ENCODE measurements at regions not wholly inside any gene's neighbourhood (a gene's known extent, or its start where the extent isn't known, plus 50 kb on each side); places are given as distances from the start of the nearest gene placed in this dataset.
"Not testable (repeated sequence)": the region's sequence is repeated elsewhere in the genome, so short reads cannot be mapped to it uniquely, and the experiment has no call there.

DNA sequence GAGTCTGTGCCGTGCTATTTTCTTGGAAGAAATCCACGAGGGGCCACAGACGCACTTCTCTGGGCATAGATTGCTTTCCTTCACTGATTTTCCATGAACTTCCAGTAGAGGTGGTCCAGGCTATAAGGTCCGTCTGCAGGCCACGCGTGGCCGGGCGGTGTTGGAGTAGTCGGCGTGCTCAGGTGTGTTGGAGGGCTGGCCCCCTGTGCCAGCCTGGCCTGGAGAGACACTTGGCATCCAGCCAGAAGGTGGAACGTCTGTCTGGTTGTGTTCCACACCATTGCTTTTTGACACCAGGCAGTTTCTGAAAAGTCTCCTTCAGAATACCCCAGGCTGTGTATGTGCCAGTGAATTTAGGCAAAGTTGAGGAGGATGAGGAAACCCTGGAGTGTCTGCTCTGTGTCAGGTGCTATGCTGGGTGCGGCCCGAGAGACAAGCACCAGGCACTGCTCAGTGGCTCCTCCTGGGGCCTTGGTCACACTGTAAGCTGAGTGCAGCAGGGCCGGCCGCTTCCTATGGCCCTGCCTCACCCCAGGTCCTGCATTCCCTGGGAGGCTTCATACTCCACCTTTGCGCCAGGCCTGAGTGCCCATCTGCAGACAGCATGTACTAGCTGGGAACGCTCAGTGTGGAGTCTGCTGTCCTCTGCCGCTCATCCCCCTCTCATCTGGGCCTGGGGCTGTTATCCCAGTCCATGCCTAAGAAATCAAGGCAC, 52.1 kb upstream of the TAMM41 start:
- TF ChIP-seq, protein P1, sequence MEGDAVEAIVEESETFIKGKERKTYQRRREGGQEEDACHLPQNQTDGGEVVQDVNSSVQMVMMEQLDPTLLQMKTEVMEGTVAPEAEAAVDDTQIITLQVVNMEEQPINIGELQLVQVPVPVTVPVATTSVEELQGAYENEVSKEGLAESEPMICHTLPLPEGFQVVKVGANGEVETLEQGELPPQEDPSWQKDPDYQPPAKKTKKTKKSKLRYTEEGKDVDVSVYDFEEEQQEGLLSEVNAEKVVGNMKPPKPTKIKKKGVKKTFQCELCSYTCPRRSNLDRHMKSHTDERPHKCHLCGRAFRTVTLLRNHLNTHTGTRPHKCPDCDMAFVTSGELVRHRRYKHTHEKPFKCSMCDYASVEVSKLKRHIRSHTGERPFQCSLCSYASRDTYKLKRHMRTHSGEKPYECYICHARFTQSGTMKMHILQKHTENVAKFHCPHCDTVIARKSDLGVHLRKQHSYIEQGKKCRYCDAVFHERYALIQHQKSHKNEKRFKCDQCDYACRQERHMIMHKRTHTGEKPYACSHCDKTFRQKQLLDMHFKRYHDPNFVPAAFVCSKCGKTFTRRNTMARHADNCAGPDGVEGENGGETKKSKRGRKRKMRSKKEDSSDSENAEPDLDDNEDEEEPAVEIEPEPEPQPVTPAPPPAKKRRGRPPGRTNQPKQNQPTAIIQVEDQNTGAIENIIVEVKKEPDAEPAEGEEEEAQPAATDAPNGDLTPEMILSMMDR (IDR thresholded peaks at IDR 0.05; ENCODE audit: insufficient read depth, low read length) = no peak
- no peak for DNase-seq (ENCODE audit: low read depth)
- no peak overlapping the region for H3K4me3 ChIP-seq (ENCODE audit: low read depth, low read length)

DNA sequence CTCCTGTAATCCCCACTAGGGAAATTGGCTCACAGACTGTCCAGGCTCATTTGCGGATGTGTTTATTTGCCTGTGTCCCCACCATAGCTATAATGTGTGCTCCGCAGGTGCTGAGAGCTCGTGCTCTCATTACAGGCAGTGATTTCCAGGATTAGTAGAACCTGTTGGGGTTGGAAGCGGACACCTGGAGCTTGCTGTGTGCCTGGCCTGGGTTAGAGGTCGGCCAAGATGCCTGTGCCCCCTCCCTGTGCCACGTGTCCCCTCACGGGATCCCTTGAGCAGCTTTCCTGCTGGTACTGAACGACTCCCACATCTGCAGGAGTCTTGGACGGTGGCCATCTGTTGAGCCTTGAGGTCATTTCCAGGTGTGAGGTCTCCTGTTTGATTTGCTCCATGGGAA, 52.7 kb upstream of the TAMM41 start:
- not testable (repeated sequence) for H3K4me3 ChIP-seq (ENCODE audit: low read depth, low read length); DNase-seq (ENCODE audit: low read depth)

DNA sequence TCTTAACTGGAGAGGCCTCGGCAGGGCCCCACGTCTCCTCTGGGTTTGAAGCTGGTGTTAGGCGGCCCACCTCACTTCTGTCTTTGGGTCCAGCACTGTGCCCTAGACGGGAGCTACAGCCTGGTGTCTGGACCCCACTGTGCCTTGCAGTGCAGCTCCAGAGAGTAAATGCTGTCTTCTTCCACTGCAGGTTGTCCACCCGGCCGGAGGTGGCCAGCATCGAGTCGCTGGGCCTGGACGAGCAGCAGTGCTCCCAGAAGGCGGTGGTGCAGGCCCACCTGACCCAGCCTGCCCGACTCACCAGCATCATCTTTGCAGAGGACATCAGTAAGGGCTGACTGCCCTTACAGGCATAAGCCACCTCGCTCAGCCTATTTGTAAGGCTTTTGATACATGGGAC, 53.1 kb upstream of the TAMM41 start:
- H3K4me3 ChIP-seq (ENCODE audit: low read depth, low read length) = no peak overlapping the region
- no peak for DNase-seq (ENCODE audit: low read depth)
- TF ChIP-seq, protein P1 (IDR thresholded peaks at IDR 0.05; ENCODE audit: insufficient read depth, low read length) = no peak

DNA sequence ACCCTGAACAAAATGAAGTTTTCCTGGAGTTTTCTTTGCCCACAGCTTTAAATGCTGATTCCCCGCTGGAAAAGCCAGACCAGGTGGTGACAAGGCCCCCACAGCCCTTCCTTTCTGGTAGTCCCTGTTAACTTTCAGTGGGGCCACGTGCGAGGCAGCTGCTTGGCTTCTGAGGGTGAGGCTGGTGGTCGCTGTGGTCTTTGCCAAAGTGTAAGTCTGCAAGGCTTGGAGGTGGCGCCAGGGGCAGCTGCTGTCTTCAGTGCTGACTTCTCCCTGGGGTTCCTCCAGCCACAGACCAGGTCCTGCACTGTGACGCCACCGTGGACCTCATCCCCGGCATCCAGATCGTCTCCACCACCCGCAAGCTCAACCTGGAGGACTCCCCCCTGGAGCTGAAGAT, 54.1 kb upstream of the TAMM41 start:
- TF ChIP-seq, protein P1 (IDR thresholded peaks at IDR 0.05; ENCODE audit: insufficient read depth, low read length) = no peak
- no peak for DNase-seq (ENCODE audit: low read depth)

DNA sequence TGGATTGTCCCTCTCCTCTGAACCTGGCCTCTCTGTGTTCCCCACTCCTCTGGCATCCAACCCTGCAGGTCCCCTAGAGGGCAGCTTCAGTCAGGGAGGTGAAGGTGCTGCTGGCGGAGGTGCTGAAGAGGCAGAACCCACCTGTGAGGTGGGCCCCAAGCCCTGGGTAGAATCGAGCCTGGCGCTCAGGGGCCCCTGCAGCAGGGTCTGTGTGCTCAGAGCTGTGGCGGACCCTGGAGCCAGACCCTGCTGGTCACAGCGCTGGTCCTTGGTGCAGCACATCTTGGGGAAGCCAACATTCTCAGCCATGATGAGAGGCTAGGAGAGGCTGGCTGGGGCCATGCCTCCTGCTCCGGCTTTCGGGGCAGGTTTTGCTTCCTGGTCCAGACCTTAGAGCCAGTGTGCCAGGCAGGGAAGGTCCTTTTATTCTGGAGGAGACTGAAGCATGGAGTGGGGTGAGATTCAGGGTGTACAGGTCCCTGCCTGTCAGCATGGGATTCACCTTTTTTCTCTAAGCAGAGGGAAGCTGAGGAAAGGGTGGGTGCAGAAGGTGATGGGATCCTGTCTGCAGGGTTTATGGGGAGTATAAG, 54.7 kb upstream of the TAMM41 start:
- no peak overlapping the region for H3K4me3 ChIP-seq (ENCODE audit: low read depth, low read length)
- no peak for DNase-seq (ENCODE audit: low read depth)
- TF ChIP-seq, protein P1 (IDR thresholded peaks at IDR 0.05; ENCODE audit: insufficient read depth, low read length) = no peak

More for the DNA sequence above, 54.1 kb upstream of the TAMM41 start:
- H3K4me3 ChIP-seq (ENCODE audit: low read depth, low read length) = no peak overlapping the region

DNA sequence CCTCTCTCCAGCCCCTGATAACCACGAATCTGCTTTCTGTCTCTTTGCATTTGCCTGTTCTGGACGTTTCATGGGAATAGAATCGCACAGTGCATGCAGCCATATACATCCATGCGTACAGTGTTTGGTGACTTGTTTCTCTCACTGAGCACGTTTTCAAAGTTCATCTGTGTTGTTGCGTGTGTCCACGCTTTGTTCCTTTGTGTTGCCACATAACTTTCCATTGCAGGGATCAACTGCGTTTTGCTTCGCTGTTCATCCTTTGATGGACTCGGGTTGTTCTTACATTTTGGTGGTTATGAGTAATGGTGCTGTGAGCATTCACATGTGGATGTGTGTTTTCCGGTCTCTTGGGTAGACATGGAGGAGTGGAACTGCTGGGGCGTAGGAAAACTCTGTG, 56.4 kb upstream of the TAMM41 start:
- no peak for DNase-seq (ENCODE audit: low read depth)
- TF ChIP-seq, protein P1 (IDR thresholded peaks at IDR 0.05; ENCODE audit: insufficient read depth, low read length) = no peak
- H3K4me3 ChIP-seq (ENCODE audit: low read depth, low read length) = no peak overlapping the region

DNA sequence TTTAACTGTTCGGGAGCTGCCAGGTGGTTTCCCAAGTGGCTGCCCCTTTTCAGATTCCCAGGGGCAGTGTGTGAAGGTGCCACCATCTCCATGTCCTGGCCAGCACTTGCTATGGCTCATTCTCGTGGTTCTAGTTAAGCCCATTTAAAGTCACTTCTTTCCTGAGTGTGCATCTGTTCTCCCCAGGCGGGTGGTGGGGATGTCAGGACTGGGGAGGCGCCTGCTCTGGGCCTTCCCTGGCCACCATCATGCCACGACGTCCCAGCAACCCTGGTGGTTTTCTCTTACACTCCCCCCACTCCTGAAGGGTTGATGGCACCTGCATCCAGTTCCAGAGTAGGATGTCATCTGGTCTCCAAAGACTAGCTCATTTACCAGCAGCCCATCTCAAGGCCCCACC, 56.8 kb upstream of the TAMM41 start:
- TF ChIP-seq, protein P1 (IDR thresholded peaks at IDR 0.05; ENCODE audit: insufficient read depth, low read length) = no peak
- DNase-seq (ENCODE audit: low read depth) = no peak
- no peak overlapping the region for H3K4me3 ChIP-seq (ENCODE audit: low read depth, low read length)
